Activated CD4-positive, alpha-beta T cell treated with anti-CD3 and anti-CD28 coated beads for 36 hours (primary cell): ENCODE measurements at regions not wholly inside any gene's neighbourhood (a gene's known extent, or its start where the extent isn't known, plus 50 kb on each side); places are given as distances from the start of the nearest gene placed in this dataset.
"Not testable (repeated sequence)": the region's sequence is repeated elsewhere in the genome, so short reads cannot be mapped to it uniquely, and the experiment has no call there.

Experiments used
- ATAC-seq: fragments of 200-7000 bp; cut with Tn5 transposase; one replicate; pipeline ENCODE4 v1.10.0; 2021; ENCODE audit warnings: mild to moderate bottlenecking, moderate library complexity
- CTCF ChIA-PET: fragments of 350-600 bp; sonication (Branson Sonifier 250); formaldehyde crosslinking; loops from one replicate; lab custom pipeline; 2021; ENCODE audit warnings: antibody characterized with exemption; lab: Charles Lee
- POLR2A ChIA-PET: fragments of 350-600 bp; sonication (Branson Sonifier 250); formaldehyde crosslinking; loops from one replicate; lab custom pipeline; 2021; ENCODE audit warnings: antibody characterized with exemption, inconsistent platforms; lab: Charles Lee
- DNase-seq: peaks from one replicate; pipeline ENCODE4 v3.0.0-alpha.2; 2020
- H3K27ac Mint-ChIP-seq: one replicate; pipeline ENCODE4 v1.8.0; 2021; ENCODE audit warnings: mixed read lengths
- H3K27me3 Mint-ChIP-seq: one replicate; pipeline ENCODE4 v1.8.0; 2021; ENCODE audit warnings: mixed read lengths
- H3K36me3 Mint-ChIP-seq: one replicate; pipeline ENCODE4 v1.8.0; 2021; ENCODE audit warnings: low read depth, mixed read lengths
- H3K4me1 Mint-ChIP-seq: one replicate; pipeline ENCODE4 v1.8.0; 2021; ENCODE audit warnings: mixed read lengths
- H3K4me3 Mint-ChIP-seq: one replicate; pipeline ENCODE4 v1.8.0; 2021; ENCODE audit warnings: mild to moderate bottlenecking, moderate library complexity, mixed read lengths
- H3K9me3 Mint-ChIP-seq: one replicate; pipeline ENCODE4 v1.8.0; 2021; ENCODE audit warnings: low read depth, mixed read lengths
- intact Hi-C, 2 experiments: fragments of 100-400 bp; cut with DNase I in 1 of 2; cut with micrococcal nuclease in 1 of 2; formaldehyde crosslinking; loops; one replicate each; pipeline versions ENCODE4 v1.14.2 to v1.15.1; 2022 to 2024; cut with DNase I, micrococcal nuclease

DNA sequence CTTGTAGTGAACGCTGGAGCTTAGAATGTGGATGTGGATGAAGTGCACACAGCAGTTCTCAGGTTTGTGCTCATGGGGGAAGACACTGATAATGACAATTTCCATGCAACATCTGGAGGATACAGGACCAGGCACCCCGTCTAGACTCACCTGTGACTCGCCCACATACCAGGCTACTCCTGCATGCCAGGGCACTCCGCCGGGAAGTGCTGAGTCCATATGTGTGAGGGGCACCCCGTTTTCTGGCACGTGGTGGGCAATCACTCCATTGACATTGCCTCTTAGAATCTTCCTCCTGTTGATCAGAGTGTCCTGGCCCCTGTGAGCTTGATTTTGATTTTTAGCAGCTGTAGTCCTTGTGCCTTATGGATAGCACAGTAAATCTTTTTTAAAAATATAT lies 90.9 kb upstream of the LRPAP1 start:
- DNase-seq (no peak), ATAC-seq (no peak)
- ChIA-PET CTCF (interaction anchor here (0.7 kb wide), 1 partner anchor 39 kb away, joined by 3 read pairs; no protein-coding TSS in a partner anchor), POLR2A (interaction anchor here (0.7 kb wide), 1 partner anchor 11 kb away, joined by 4 read pairs; no protein-coding TSS in a partner anchor)
- Mint-ChIP-seq H3K4me1 (peaks cover 2% of the 10 kb centered on the region), H3K4me3 (no peak overlapping the region), H3K9me3 (no peaks in the 10 kb centered on the region), H3K36me3 (no peaks in the 10 kb centered on the region), H3K27ac (no peak overlapping the region), H3K27me3 (peaks cover 29% of the 10 kb centered on the region)
- intact Hi-C loops: no loop called here

DNA sequence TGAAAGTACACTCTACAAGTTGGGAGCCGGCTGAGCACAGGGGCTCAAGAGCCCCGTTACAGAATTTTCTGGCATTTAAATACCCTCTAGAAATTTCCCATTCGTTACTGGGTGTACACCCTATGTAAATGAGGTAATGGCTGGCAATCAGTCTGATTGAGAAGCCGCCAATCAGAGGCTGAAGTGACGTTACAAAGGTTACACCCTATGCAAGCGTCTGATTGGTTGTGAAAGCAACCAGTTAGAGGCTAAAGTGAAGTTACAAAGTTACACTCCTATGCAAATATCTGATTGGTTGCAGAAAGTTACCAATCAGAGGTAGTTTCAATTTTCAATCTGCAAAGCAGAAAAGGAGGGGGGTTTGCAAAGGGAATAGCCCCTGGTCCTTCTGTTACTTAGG lies 88.1 kb upstream of the LRPAP1 start:
- CTCF ChIA-PET, H3K4me1 Mint-ChIP-seq, H3K27ac Mint-ChIP-seq, H3K4me3 Mint-ChIP-seq, DNase-seq, H3K36me3 Mint-ChIP-seq, intact Hi-C loops, POLR2A ChIA-PET, ATAC-seq, H3K9me3 Mint-ChIP-seq: not testable (repeated sequence)
- peaks cover 29% of the 10 kb centered on the region for H3K27me3 Mint-ChIP-seq

DNA sequence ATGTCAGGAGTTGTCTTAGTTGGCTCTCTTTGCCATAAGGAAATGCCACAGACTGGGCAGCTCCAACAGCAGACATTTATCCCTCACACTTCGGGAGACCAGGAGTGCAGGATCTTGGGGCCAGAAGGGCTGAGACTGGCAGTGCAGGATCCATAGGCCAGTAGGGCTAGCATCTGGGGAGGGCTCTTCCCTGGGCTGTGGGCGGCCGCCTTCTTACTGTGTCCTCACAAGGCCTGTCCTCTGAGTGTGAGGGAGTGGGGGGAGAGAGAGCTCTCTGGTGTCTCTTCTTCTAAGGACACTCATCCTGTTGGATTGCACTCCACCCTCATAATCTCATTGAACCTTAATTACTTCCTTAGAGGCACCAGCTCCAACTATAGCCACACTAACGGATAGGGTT lies 87.5 kb upstream of the LRPAP1 start:
- intact Hi-C loops: not testable (repeated sequence)

DNA sequence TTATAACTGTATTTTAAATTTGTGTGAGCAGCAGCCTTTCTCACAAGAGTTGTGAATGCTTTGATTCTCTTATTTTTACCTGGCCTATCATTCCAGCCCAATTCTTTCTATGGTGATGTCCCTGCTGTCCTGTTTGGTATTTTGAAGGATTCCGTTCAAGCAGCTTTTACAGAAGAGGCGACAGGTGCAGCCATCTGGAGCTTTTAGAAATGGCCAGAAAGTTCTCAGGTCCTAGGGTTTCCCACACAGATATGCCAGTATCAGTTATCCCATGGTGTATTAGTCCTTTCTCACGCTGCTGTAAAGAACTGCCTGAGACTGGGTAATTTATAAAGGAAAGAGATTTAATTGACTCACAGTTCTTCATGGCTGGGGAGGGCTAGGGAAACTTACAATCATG lies 86.1 kb upstream of the LRPAP1 start:
- H3K36me3 Mint-ChIP-seq, H3K4me1 Mint-ChIP-seq, DNase-seq, H3K27ac Mint-ChIP-seq, intact Hi-C loops, ATAC-seq, H3K4me3 Mint-ChIP-seq, CTCF ChIA-PET, H3K9me3 Mint-ChIP-seq, POLR2A ChIA-PET: not testable (repeated sequence)
- peaks cover 20% of the 10 kb centered on the region for H3K27me3 Mint-ChIP-seq

More for the DNA sequence above, 87.5 kb upstream of the LRPAP1 start:
- H3K4me1 Mint-ChIP-seq, DNase-seq, CTCF ChIA-PET, H3K36me3 Mint-ChIP-seq, H3K27ac Mint-ChIP-seq, ATAC-seq, H3K4me3 Mint-ChIP-seq, H3K9me3 Mint-ChIP-seq, POLR2A ChIA-PET: not testable (repeated sequence)
- H3K27me3 Mint-ChIP-seq: peaks cover 23% of the 10 kb centered on the region

DNA sequence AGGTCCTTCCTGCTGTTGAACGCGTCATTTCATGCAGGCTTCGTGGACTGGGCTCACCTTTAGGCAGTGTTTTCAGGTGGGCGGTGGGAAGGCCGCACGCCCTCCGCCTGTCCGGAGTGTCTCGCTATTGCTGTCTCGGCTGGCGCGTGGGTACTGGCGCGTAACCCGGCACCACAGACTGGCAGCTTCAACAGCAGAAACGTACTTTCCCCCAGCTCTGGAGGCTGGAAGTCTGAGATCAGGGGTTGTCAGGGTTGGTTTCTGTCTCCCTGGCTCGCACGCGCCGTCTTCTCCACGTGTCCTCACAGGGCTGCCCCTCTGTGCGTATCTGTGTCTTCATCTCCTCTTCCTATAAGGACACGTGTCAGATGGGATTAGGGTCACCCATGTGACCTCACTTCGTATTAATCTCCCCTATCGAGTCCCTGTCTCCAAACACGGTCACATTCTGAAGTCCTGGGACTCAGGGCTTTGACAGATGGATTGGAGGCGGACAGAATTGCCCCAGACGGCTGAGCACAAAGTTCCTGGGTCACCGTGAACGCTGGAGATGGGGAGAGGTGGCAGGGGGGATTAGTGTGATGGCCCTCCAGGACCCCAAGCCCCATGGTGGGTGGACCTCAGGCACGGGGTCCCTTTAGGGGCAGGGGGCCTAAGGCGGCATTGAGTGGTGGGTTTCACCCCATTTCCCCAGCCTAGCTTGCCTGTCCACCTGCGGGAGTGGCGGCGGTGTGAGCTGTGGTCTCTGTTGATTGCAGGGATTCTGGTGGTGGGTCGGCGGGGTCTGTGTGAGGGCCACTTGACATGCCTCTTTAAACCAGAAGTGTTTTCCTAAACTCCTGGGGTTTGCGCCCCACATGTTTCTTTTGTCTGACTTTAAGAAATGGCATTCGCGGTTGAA lies 83.4 kb upstream of the LRPAP1 start:
- Mint-ChIP-seq H3K36me3 (no peaks in the 10 kb centered on the region), H3K27ac (no peak overlapping the region), H3K4me1 (peaks cover 2% of the 10 kb centered on the region), H3K4me3 (no peak overlapping the region), H3K9me3 (no peaks in the 10 kb centered on the region), H3K27me3 (peaks cover 7% of the 10 kb centered on the region)
- peak; percentile 1 for DNase-seq
- ChIA-PET POLR2A (no interaction called here), CTCF (interaction anchor here (0.6 kb wide), 1 partner anchor 859 kb away, joined by 3 read pairs; no protein-coding TSS in a partner anchor)
- intact Hi-C loops: no loop called here
- ATAC-seq: no peak

DNA sequence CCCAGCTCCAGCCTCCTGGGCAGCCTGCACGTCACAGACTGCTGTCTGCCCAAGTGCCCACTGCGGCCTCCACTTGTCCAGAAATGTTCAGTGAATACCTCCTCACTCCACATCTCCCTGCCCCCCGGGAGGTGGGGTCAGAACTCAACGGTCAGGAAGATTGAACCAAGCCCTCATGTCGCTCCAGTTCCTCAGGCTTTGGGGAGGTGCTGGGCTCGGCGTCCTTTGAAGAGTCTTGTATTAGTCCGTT lies 82.4 kb upstream of the LRPAP1 start:
- Mint-ChIP-seq H3K4me3 (no peak overlapping the region), H3K27ac (no peak overlapping the region), H3K27me3 (peaks cover 4% of the 10 kb centered on the region), H3K9me3 (peaks cover 2% of the 10 kb centered on the region), H3K36me3 (no peaks in the 10 kb centered on the region), H3K4me1 (no peaks in the 10 kb centered on the region)
- CTCF ChIA-PET: no interaction called here
- intact Hi-C loops: no loop called here
- ATAC-seq (no peak), DNase-seq (no peak)
- POLR2A ChIA-PET: no interaction called here

DNA sequence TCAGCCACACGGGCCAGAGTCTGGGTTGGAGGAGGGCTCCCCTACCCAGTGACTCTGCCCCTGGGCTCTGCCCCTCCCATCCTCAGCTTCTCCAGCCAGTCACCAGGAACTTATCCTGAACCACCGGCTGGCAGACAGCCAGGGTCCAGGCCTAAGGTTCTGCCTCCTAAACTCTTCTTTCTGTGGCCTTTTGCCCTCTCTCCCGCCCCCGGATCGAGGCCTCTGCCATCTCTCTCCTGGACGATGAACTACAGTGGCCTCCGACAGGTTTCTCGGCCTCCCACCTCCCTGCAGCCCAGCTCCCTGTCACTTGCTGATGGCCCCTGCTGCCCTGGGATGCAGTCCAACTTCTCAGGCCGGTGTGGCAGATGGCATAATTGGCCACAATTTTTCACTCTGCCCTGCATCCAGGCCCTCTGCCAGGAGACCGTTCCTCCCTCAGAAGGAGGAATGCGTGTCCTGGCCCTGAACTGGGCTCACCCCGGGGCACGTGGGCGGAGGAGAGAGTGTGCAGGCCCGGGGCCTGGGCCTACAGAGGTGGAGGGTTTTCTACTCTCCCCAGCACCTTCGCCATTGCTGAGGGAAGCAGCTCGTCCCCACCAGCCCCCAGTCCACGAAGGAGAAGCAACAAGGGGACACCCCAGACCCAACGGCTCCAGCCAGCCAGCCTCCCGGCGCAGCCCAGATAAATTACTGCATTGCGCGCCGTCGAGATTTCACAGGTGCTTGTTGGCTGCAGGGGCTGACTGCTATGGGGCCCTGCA lies 81.9 kb upstream of the LRPAP1 start:
- intact Hi-C loops: no loop called here
- DNase-seq (no peak), ATAC-seq (no peak)
- Mint-ChIP-seq H3K4me3 (no peak overlapping the region), H3K27me3 (peaks cover 4% of the 10 kb centered on the region), H3K27ac (no peak overlapping the region), H3K4me1 (no peaks in the 10 kb centered on the region), H3K9me3 (peaks cover 2% of the 10 kb centered on the region), H3K36me3 (no peaks in the 10 kb centered on the region)
- ChIA-PET POLR2A (no interaction called here), CTCF (no interaction called here)

DNA sequence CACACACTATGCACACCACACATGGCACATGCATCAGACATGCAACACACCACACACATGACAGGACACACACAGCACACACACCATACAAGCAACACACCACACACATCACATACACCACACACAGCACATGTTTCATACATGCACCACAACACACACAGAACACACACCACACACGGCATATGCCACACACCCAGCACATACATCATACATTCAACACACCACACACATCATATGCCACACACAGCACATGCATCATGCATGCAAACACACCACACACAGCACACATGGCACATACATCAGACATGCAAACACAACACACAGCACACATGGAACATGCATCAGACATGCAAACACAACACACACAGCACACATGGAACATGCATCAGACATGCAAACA lies 80.7 kb upstream of the LRPAP1 start:
- POLR2A ChIA-PET: no interaction called here
- no peaks in the 10 kb centered on the region for H3K36me3 Mint-ChIP-seq
- ATAC-seq (no peak), DNase-seq (no peak)
- intact Hi-C loops: no loop called here
- peaks cover 4% of the 10 kb centered on the region for H3K27me3 Mint-ChIP-seq
- no peak overlapping the region for H3K27ac Mint-ChIP-seq
- no peak overlapping the region for H3K4me3 Mint-ChIP-seq
- no peaks in the 10 kb centered on the region for H3K4me1 Mint-ChIP-seq
- CTCF ChIA-PET: no interaction called here
- H3K9me3 Mint-ChIP-seq: peaks cover 2% of the 10 kb centered on the region

DNA sequence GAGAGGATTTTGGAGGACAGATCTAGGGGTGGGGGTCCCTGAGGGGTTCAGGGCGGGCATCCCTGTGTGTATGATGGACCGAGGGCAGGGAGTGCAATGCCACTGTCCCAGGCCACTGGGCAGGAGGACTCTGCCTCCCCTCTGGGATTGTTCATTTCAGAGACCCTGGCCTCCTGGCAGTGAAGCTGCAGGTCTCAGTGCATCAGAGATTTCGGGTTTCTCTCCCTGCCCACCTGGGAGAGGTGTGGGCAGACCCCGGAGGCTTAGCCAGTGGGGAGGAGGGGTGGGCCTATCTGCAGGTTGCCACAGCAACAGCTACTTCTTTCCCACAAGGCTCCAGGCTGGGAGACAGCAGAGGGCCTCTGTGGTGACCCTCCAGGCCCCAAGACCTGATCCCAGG lies 80.1 kb upstream of the LRPAP1 start:
- ChIA-PET CTCF (no interaction called here), POLR2A (no interaction called here)
- Mint-ChIP-seq H3K4me1 (no peaks in the 10 kb centered on the region), H3K27me3 (no peaks in the 10 kb centered on the region), H3K9me3 (peaks cover 2% of the 10 kb centered on the region), H3K36me3 (no peaks in the 10 kb centered on the region), H3K4me3 (no peak overlapping the region), H3K27ac (no peak overlapping the region)
- ATAC-seq (no peak), DNase-seq (no peak)
- intact Hi-C loops: no loop called here

DNA sequence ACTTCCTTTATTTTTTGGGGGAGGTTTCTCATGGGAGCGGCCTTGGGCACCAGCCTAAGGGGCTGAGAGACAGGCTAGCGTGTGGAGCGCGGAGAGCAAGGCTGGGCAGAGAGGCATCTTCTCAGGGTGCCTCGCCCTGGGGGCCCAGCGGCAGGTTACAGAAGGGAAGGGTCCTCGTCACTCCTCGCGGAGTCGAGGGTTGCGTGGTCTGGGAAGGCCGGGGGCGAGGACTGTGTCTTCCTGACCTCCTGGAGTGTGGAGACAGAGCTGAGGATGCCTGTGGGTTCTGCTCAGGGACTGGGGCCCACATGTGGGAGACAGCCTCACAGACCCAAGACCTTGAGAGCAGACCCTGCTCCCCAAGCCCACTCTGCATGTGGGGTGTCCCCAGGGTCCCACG lies 79.6 kb upstream of the LRPAP1 start:
- ATAC-seq: no peak
- no peak for DNase-seq
- no peak overlapping the region for H3K4me3 Mint-ChIP-seq
- H3K36me3 Mint-ChIP-seq: no peaks in the 10 kb centered on the region
- H3K27me3 Mint-ChIP-seq: no peaks in the 10 kb centered on the region
- no peaks in the 10 kb centered on the region for H3K4me1 Mint-ChIP-seq
- no peak overlapping the region for H3K27ac Mint-ChIP-seq
- ChIA-PET POLR2A (no interaction called here), CTCF (no interaction called here)
- peaks cover 2% of the 10 kb centered on the region for H3K9me3 Mint-ChIP-seq
- intact Hi-C loops: no loop called here

DNA sequence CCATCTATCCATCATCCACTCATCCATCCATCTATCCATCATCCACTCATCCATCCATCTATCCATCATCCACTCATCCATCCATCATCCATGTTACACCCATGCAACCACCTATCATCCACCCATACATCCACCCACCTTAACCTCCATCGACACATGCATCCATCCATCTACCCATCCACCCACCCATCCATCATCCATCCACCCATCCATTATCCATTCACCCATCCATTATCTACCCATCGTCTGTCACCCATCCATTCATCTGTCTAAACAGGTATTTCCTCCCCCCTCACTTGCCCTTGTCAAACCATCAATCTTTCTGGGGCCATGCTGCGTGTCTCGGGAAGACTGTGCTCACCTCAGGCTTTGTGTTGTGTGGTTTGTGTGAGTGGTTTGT lies 78.6 kb upstream of the LRPAP1 start:
- H3K36me3 Mint-ChIP-seq, H3K27me3 Mint-ChIP-seq, POLR2A ChIA-PET, DNase-seq, H3K4me3 Mint-ChIP-seq, H3K9me3 Mint-ChIP-seq, H3K27ac Mint-ChIP-seq, CTCF ChIA-PET, H3K4me1 Mint-ChIP-seq, ATAC-seq, intact Hi-C loops: not testable (repeated sequence)

DNA sequence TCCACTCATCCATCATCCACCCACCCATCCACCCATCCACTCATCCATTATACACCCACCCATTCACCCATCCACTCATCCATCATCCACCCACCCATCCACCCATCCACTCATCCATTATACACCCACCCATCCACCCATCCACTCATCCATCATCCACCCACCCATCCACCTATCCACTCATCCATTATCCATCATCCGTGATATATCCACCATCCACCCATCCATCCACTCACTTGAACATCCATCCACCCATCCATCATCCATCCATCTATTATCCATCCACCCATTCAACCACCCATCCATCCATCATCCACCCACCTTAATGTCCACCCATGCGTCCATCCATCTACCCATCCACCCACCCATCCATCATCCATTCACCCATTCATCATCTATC lies 77.7 kb upstream of the LRPAP1 start:
- H3K27me3 Mint-ChIP-seq, intact Hi-C loops, H3K4me3 Mint-ChIP-seq, CTCF ChIA-PET, H3K9me3 Mint-ChIP-seq, POLR2A ChIA-PET, DNase-seq, ATAC-seq, H3K36me3 Mint-ChIP-seq, H3K27ac Mint-ChIP-seq, H3K4me1 Mint-ChIP-seq: not testable (repeated sequence)
